ENCODE measurements at regions not wholly inside any gene's neighbourhood (a gene's known extent, or its start where the extent isn't known, plus 50 kb on each side); places are given as distances from the start of the nearest gene placed in this dataset.

- H3K27me3 ChIP-seq (replicated peaks in 1 of 4; ENCODE audit: control insufficient read depth in 3 of 4, extremely low read depth in 1 of 4, insufficient read depth in 3 of 4, low read length in 3 of 4) = no peaks in the 10 kb centered on the region
- no peak overlapping the region for H2BK15ac ChIP-seq (ENCODE audit: low read length)
- ChIA-PET CTCF (ENCODE audit: partially characterized antibody) (interaction anchor here (0.6 to 2.1 kb wide), 3 partner anchors 10 to 632 kb away, joined by 3 to 9 read pairs (median 3); no protein-coding TSS in a partner anchor), POLR2A (ENCODE audit: partially characterized antibody) (no interaction called here)
- H3K23me2 ChIP-seq (ENCODE audit: low read depth, low read length) = no peaks in the 10 kb centered on the region
- H3K9ac ChIP-seq (replicated peaks in 1 of 4; ENCODE audit: extremely low read depth in 1 of 4, low read depth in 3 of 4, low read length in 3 of 4) = no peak overlapping the region
- H2BK12ac ChIP-seq (ENCODE audit: low read depth, low read length) = no peak overlapping the region
- DNase-seq (ENCODE audit: low read depth in 1 of 2, low spot score in 2 of 2) (no peak), FAIRE-seq (no peak)
- no peaks in the 10 kb centered on the region for H3K36me3 ChIP-seq (ENCODE audit: control insufficient read depth in 2 of 4, insufficient read depth in 4 of 4, low read length in 3 of 4)
- no peak overlapping the region for H3K4me3 ChIP-seq (ENCODE audit: extremely low read depth in 1 of 4, insufficient read depth in 2 of 4, low read depth in 3 of 4, low read length in 4 of 4)
- no peak overlapping the region for H3K23ac ChIP-seq (ENCODE audit: insufficient read length)
- no peaks in the 10 kb centered on the region for H3K79me1 ChIP-seq (ENCODE audit: low read depth, low read length)
- no peaks in the 10 kb centered on the region for H3K79me2 ChIP-seq (ENCODE audit: control insufficient read depth in 1 of 2, insufficient read depth in 2 of 2, low read length in 2 of 2)
- no peaks in the 10 kb centered on the region for H3K4me1 ChIP-seq (replicated peaks in 1 of 4; ENCODE audit: control insufficient read depth in 3 of 4, insufficient read depth in 4 of 4, low read length in 3 of 4)
- no peak overlapping the region for H3K18ac ChIP-seq (ENCODE audit: extremely low read depth, low read length)
- H3K4ac ChIP-seq (replicated peaks; ENCODE audit: insufficient read length, low read depth, low read length) = no peak overlapping the region
- H4K20me1 ChIP-seq (replicated peaks in 1 of 2; ENCODE audit: control insufficient read depth in 1 of 2, insufficient read depth in 2 of 2, low read length in 2 of 2) = no peaks in the 10 kb centered on the region
- H4K5ac ChIP-seq (ENCODE audit: insufficient read length, low read depth, low read length) = no peak overlapping the region
- no peak overlapping the region for H2BK5ac ChIP-seq (ENCODE audit: low read depth, low read length)
- H2BK20ac ChIP-seq (ENCODE audit: low read length) = no peak overlapping the region
- H3K27ac ChIP-seq (ENCODE audit: low read depth, low read length) = no peak overlapping the region
- WGBS, 2 experiments (ENCODE audit: extremely low coverage in 1 of 2, insufficient coverage in 1 of 2, insufficient read length in 1 of 2, insufficient replicate concordance in 2 of 2, low coverage in 1 of 2, low lambda C conversion rate in 2 of 2, missing lambda C conversion rate in 1 of 2) = 85% methylated on average over 3 of the region's 3 CpGs; no CpG with 5 or more reads in 1 of the 2 experiments
- H3K9me3 ChIP-seq (ENCODE audit: insufficient read depth in 2 of 2, low read depth in 1 of 2, low read length in 1 of 2) = no peaks in the 10 kb centered on the region; a peak in 2 of 4 replicates
- TF ChIP-seq SUZ12 (IDR thresholded peaks at IDR 0.05; ENCODE audit: low read length) = no peak
- no peak for TF ChIP-seq NRF1 (IDR thresholded peaks at IDR 0.05; ENCODE audit: low read depth, low read length)
- TF ChIP-seq FOSL1 (IDR thresholded peaks at IDR 0.05; ENCODE audit: insufficient read depth, low read depth, low read length) = no peak
- TF ChIP-seq TEAD4 (IDR thresholded peaks at IDR 0.05; ENCODE audit: low read depth, low read length) = no peak
- TF ChIP-seq YY1 (IDR thresholded peaks at IDR 0.05; ENCODE audit: low read depth, low read length) = no peak
- no peak for TF ChIP-seq POLR2A (IDR thresholded peaks at IDR 0.05; ENCODE audit: control extremely low read depth in 1 of 2, low read depth in 2 of 2, low read length in 2 of 2)
- H4K91ac ChIP-seq (replicated peaks; ENCODE audit: insufficient read length, low read length) = no peak overlapping the region
- H3K14ac ChIP-seq (ENCODE audit: insufficient read length) = no peak overlapping the region
- H2BK120ac ChIP-seq (replicated peaks; ENCODE audit: low read depth, low read length) = no peak overlapping the region
- no peak overlapping the region for H3K56ac ChIP-seq (replicated peaks; ENCODE audit: insufficient read length, low read depth, low read length)
- no peak overlapping the region for H2AFZ ChIP-seq (ENCODE audit: low read length)
- H4K8ac ChIP-seq (ENCODE audit: extremely low read depth, insufficient read depth, low read length) = no peak overlapping the region
- H3K4me2 ChIP-seq (ENCODE audit: insufficient read depth in 1 of 2, low read depth in 2 of 2, low read length in 2 of 2) = no peak overlapping the region
- no peak overlapping the region for H2AK5ac ChIP-seq (ENCODE audit: low read depth, low read length)
These were observed 157.7 kb downstream of the SMIM20 start for GRCh38 chr4:26071688-26072087.

Measured in H1 (cell line).